ENCODE measurements at regions not wholly inside any gene's neighbourhood (a gene's known extent, or its start where the extent isn't known, plus 50 kb on each side); places are given as distances from the start of the nearest gene placed in this dataset.

DNA sequence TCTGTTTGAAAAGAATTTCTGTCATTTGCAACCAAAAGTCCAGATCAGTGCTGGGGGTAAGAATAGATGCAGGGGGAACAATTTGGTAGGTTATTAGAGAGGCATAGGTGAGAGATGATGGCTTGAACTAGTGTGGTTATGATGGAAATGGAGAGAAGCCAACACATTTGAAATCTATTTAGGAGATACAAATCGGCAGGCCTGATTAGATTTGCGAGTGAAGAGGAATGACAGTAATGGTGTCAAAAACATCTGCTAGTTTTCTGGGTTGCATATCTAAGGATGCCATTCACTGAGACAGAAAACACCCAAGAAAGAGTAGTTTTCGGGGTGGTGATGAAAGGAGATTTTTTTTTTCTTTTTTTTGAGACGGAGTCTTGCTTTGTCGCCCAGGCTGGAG lies 138.1 kb downstream of the LMNTD1 start:
- H3K4me1 ChIP-seq, result no peaks in the 10 kb centered on the region
- H3K27ac ChIP-seq, result no peak overlapping the region
- WGBS, 2 donors, result 74 to 80% methylated on average over 5 of the region's 5 CpGs
- TF ChIP-seq, protein P1, sequence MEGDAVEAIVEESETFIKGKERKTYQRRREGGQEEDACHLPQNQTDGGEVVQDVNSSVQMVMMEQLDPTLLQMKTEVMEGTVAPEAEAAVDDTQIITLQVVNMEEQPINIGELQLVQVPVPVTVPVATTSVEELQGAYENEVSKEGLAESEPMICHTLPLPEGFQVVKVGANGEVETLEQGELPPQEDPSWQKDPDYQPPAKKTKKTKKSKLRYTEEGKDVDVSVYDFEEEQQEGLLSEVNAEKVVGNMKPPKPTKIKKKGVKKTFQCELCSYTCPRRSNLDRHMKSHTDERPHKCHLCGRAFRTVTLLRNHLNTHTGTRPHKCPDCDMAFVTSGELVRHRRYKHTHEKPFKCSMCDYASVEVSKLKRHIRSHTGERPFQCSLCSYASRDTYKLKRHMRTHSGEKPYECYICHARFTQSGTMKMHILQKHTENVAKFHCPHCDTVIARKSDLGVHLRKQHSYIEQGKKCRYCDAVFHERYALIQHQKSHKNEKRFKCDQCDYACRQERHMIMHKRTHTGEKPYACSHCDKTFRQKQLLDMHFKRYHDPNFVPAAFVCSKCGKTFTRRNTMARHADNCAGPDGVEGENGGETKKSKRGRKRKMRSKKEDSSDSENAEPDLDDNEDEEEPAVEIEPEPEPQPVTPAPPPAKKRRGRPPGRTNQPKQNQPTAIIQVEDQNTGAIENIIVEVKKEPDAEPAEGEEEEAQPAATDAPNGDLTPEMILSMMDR (IDR thresholded peaks at IDR 0.05), result no peak
- ATAC-seq (no peak), DNase-seq (no peak)
- H3K27me3 ChIP-seq, result peaks cover 0 to 3% (median 0%) of the 10 kb centered on the region in 7 donors
- peaks cover 0 to 12% (median 0%) of the 10 kb centered on the region in 11 donors for H3K9me3 ChIP-seq
- H3K4me3 ChIP-seq, result no peak overlapping the region
- no peaks in the 10 kb centered on the region for H3K36me3 ChIP-seq
- intact Hi-C loops (cut with DNase I), result no loop called here

DNA sequence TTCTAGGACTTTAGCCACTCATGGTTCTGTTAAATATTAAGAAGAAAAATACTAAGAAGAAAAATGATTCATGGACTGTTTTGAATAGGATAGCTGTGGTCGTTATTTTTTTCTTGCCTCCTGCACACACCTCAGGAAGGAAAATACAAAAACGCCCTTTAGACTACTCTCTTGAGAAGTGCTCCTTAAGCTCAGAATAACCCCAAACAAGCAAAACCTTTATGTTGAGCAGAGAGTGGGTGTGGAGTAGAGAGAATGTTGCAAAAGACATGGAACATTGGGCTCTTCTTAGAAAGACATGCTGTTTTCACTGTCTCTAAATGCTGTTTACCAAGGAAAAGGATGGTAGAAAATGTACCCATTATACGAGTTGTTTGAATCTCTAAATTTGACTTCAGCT lies 140.3 kb downstream of the LMNTD1 start:
- H3K36me3 ChIP-seq, result no peaks in the 10 kb centered on the region
- H3K4me1 ChIP-seq, result no peaks in the 10 kb centered on the region
- H3K4me3 ChIP-seq, result no peak overlapping the region
- ATAC-seq, result no peak
- 75% methylated on average over 3 of the region's 3 CpGs for WGBS, 2 donors
- peaks cover 0 to 3% (median 0%) of the 10 kb centered on the region in 7 donors for H3K27me3 ChIP-seq
- H3K9me3 ChIP-seq, result peaks cover 0 to 12% (median 0%) of the 10 kb centered on the region in 11 donors
- intact Hi-C loops (cut with DNase I), result no loop called here
- DNase-seq, result no peak
- no peak overlapping the region for H3K27ac ChIP-seq
- TF ChIP-seq, protein P1 (IDR thresholded peaks at IDR 0.05), result no peak

DNA sequence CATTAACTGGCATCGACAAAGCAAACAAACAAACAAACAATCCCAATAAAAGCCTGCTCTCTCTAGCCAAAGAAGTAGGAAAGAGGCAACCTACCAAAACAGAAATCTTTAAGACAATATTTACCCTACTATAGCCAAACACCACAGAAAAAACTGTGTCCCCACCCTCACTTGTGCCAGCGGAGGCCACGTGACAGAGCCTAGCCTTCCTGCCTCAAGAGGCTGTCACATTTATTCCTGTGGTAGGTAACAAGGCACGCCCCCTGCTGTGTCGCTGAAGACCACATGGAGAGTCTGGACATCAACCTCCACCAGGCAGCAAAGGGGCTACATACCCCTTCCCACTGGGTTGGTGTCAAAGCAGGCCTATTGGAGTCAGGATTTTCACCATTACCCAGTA lies 148.1 kb downstream of the LMNTD1 start:
- Histone ChIP-seq H3K27ac (no peak overlapping the region), H3K4me3 (no peak overlapping the region), H3K9me3 (peaks cover 0 to 6% (median 0%) of the 10 kb centered on the region in 11 donors), H3K4me1 (no peaks in the 10 kb centered on the region), H3K36me3 (no peaks in the 10 kb centered on the region), H3K27me3 (no peaks in the 10 kb centered on the region)
- no peak for DNase-seq
- ATAC-seq, result no peak
- 75 to 82% methylated on average over 5 of the region's 5 CpGs for WGBS, 2 donors
- intact Hi-C loops (cut with DNase I), result no loop called here
- TF ChIP-seq, protein P1 (IDR thresholded peaks at IDR 0.05), result no peak

DNA sequence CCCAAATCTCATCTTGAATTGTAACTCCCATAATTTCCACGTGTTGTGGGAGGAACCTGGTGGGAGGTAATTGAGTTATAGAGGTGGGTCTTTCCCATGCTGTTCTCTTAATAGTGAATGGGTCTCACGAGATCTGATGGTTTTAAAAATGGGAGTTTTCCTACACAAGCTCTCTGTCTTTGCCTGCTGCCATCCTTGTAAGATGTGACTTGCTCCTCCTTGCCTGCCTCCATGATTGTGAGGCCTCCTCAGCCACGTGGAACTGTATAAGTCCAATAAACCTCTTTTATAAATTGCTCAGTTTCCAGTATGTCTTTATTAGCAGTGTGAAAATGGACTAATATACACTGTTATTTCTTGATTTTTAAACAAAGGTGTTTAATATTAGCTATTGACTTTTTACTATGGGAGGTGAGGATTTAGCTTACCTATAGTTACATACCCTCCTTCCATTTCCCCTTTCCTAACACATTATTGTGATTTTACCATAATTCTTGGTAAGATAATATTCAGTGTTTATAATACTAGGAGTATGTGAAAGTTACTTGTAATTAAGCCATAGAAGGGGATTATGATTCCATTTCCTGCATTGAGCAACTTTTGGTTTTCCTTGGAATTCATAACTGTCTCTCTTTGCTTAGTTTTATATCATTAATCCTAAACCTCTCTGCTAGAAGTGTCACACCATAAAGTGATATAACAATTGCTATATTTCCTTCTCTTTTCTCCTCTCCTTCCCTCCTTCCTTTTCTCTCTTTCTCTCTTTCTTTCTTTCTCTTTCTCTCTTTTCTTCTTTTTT lies 151.0 kb upstream of the KRAS start:
- H3K4me3 ChIP-seq, result no peak overlapping the region
- 81 to 83% methylated on average over 3 of the region's 3 CpGs for WGBS, 2 donors
- no peaks in the 10 kb centered on the region for H3K4me1 ChIP-seq
- peaks cover 0 to 6% (median 0%) of the 10 kb centered on the region in 11 donors for H3K9me3 ChIP-seq
- no peak overlapping the region for H3K27ac ChIP-seq
- TF ChIP-seq, protein P1 (IDR thresholded peaks at IDR 0.05), result no peak
- DNase-seq, result no peak
- no peaks in the 10 kb centered on the region for H3K36me3 ChIP-seq
- H3K27me3 ChIP-seq, result no peaks in the 10 kb centered on the region
- intact Hi-C loops (cut with DNase I), result no loop called here
- no peak for ATAC-seq
